Duodenal mucosa (tissue), 2 donors: ENCODE measurements at regions not wholly inside any gene's neighbourhood (a gene's known extent, or its start where the extent isn't known, plus 50 kb on each side); places are given as distances from the start of the nearest gene placed in this dataset.

Source experiments
- H3K27ac ChIP-seq: one replicate; pipeline ENCODE4 v1.7.0; 2013; ENCODE audit warnings: low read depth, low read length
- H3K27me3 ChIP-seq, 2 donors: one replicate each; pipeline ENCODE4 v1.7.0; 2013; ENCODE audit warnings: low read length in 2 of 2, control low read depth in 1 of 2; ENCODE audit not compliant: insufficient read depth in 2 of 2, control insufficient read depth in 1 of 2
- H3K36me3 ChIP-seq, 2 donors: one replicate each; pipeline ENCODE4 v1.7.0; 2013; ENCODE audit warnings: low read length in 2 of 2, control low read depth in 1 of 2; ENCODE audit not compliant: insufficient read depth in 2 of 2, control insufficient read depth in 1 of 2
- H3K4me1 ChIP-seq, 2 donors: one replicate each; pipeline ENCODE4 v1.7.0; 2013; ENCODE audit warnings: low read length in 2 of 2, control low read depth in 1 of 2; ENCODE audit not compliant: insufficient read depth in 2 of 2, control insufficient read depth in 1 of 2
- H3K4me3 ChIP-seq, 2 donors: one replicate each; pipeline ENCODE4 v1.7.0; 2013; ENCODE audit warnings: low read length in 2 of 2, low read depth in 1 of 2
- H3K9ac ChIP-seq, 2 donors: one replicate each; pipeline ENCODE4 v1.7.0; 2013; ENCODE audit warnings: low read length in 2 of 2, low read depth in 1 of 2
- H3K9me3 ChIP-seq, 2 donors: one replicate each; pipeline ENCODE4 v1.7.0; 2013; ENCODE audit warnings: low read length in 2 of 2, control low read depth in 1 of 2; ENCODE audit not compliant: control insufficient read depth in 1 of 2

DNA sequence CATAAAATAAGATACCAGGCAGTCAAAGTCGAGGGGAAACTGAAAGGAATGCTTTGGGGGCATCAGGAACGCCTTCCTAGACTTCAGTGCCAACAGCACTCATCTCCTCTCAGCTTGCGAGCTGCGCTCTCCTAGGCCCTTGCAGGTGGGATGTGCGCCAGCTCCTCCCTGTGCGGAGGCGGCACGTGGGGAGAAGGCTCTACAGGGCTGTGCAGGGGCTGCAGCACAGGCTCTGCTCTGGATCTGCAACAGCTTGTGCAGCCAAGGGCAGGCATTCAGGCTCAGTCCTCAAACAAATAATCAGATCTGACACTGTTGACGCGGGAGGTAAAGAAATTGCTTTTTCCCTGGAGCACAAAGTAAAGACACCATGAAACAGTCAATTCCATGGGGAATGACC is 144.8 kb downstream of the TTLL2 start:
- H3K4me3 ChIP-seq: no peak overlapping the region
- no peak overlapping the region for H3K9ac ChIP-seq
- no peaks in the 10 kb centered on the region for H3K9me3 ChIP-seq
- no peak overlapping the region for H3K27ac ChIP-seq
- H3K27me3 ChIP-seq: no peaks in the 10 kb centered on the region
- H3K4me1 ChIP-seq: no peaks in the 10 kb centered on the region
- no peaks in the 10 kb centered on the region for H3K36me3 ChIP-seq

GRCh38 chr6:167470101-167470835 is 145.4 kb downstream of the TTLL2 start:
- no peaks in the 10 kb centered on the region for H3K36me3 ChIP-seq
- H3K9me3 ChIP-seq: no peaks in the 10 kb centered on the region

DNA sequence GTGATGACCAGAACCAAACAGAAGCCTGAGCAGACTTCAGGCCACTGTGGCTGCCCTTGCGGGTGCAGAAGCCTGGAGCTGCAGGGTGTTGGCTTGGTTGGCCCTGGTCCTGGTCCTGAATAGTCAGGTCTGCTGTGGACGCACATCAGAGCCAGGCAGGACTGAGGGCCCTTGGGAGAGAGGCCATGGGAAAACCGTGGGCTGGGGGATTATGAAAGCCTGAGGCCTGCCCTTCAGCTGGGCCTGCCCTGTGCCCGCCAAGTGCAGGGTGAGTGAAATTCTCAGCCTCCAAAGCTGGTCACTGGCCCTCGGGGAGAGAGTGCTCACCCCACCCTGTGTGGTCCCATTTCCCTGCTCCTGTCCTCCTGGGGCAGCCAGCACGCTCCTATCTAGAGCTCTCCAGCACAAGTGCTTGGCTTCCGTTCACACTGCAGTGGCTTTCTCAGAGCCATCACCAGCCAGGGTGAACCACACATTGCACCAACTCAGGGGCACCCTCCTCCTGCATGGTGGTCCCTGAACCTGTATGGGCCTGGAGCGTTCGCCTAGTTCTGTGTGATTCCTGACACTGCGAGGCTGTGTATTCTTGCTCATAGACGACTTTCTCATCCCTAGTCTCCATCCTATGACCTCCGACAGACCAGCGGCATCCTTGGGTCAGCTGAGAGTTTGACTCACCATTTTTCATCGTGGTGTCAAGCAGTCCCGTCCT is 146.1 kb downstream of the TTLL2 start:
- no peaks in the 10 kb centered on the region for H3K27me3 ChIP-seq
- no peak overlapping the region for H3K4me3 ChIP-seq
- no peak overlapping the region for H3K27ac ChIP-seq
- no peaks in the 10 kb centered on the region for H3K4me1 ChIP-seq
- no peak overlapping the region for H3K9ac ChIP-seq
- H3K9me3 ChIP-seq: no peaks in the 10 kb centered on the region
- H3K36me3 ChIP-seq: no peaks in the 10 kb centered on the region

More at GRCh38 chr6:167470101-167470835, 145.4 kb downstream of the TTLL2 start:
- Histone ChIP-seq H3K4me3 (no peak overlapping the region), H3K4me1 (no peaks in the 10 kb centered on the region), H3K9ac (no peak overlapping the region), H3K27ac (no peak overlapping the region), H3K27me3 (no peaks in the 10 kb centered on the region)

- H3K9me3 ChIP-seq: no peaks in the 10 kb centered on the region
- H3K27me3 ChIP-seq: no peaks in the 10 kb centered on the region
- no peak overlapping the region for H3K4me3 ChIP-seq
- no peaks in the 10 kb centered on the region for H3K4me1 ChIP-seq
- H3K9ac ChIP-seq: no peak overlapping the region
- H3K36me3 ChIP-seq: no peaks in the 10 kb centered on the region
- H3K27ac ChIP-seq: no peak overlapping the region
These were observed 146.7 kb downstream of the TTLL2 start for GRCh38 chr6:167471548-167471930.

DNA sequence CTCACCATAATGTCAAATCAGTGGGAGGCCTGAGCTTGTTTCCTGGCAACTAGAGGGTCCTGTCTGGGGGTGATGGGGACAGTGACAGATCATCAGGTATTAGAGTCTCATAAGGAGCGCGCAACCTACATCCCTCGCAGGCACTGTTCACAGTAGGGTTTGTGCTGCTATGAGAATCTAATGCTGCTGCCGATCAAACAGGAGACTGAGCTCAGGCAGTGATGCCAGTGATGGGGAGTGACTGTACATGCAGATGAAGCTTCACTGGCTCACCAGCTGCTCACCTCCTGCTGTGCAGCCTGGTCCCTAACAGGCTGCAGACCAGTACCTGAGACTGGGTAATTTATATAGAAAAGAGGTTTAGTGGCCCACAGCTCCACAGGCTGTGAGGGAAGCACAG is 147.3 kb downstream of the TTLL2 start:
- Histone ChIP-seq H3K27ac (no peak overlapping the region), H3K4me1 (no peaks in the 10 kb centered on the region), H3K4me3 (no peak overlapping the region), H3K9me3 (no peaks in the 10 kb centered on the region), H3K9ac (no peak overlapping the region), H3K36me3 (no peaks in the 10 kb centered on the region), H3K27me3 (no peaks in the 10 kb centered on the region)

- Histone ChIP-seq H3K9me3 (no peaks in the 10 kb centered on the region), H3K27ac (no peak overlapping the region), H3K9ac (no peak overlapping the region), H3K4me1 (no peaks in the 10 kb centered on the region), H3K36me3 (no peaks in the 10 kb centered on the region), H3K4me3 (no peak overlapping the region), H3K27me3 (no peaks in the 10 kb centered on the region)
These were observed 148.0 kb downstream of the TTLL2 start for GRCh38 chr6:167472880-167473279.

DNA sequence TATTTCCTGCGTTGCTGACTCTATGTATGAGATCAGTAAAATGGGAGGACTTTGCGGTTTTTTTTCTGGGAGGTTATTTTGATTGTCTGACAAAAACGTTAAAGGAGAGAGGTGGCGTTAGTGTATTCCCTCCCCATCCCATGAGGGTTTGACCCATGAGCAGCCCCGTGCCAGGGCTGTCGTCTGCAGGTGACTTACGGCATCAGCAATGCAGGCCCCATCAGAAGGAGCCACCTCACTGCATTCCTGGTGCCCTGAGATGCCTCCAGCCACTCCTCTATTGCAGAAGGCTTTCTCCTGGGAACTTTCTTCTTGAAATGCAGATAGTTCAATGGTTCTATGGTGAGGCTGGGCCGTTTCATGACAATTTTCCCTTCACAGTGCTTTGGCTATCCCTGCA is 149.3 kb downstream of the TTLL2 start:
- Histone ChIP-seq H3K4me1 (no peaks in the 10 kb centered on the region), H3K9ac (no peak overlapping the region), H3K36me3 (no peaks in the 10 kb centered on the region), H3K27ac (no peak overlapping the region), H3K27me3 (no peaks in the 10 kb centered on the region), H3K9me3 (no peaks in the 10 kb centered on the region), H3K4me3 (no peak overlapping the region)

DNA sequence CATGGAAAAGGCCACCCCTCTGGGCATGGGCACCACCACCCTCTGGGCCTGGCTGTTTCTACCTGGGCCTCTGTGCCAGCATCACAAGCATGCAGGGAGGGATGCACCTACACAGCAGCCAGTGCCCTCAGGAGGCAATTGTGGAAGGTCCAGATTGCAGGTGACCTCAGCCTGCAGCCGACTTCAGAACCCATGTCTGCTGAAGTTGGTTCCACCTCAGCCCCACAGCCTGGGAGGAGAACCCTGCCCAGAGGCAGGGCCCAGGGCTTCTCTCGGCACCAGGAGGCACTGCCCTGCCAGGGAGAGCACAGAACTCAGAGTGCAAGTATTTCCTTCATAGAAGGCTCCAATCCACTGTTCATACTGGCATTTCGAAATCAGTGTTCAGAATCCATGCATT is 149.8 kb downstream of the TTLL2 start:
- Histone ChIP-seq H3K9ac (no peak overlapping the region), H3K27me3 (no peaks in the 10 kb centered on the region), H3K4me3 (no peak overlapping the region), H3K27ac (no peak overlapping the region), H3K36me3 (no peaks in the 10 kb centered on the region), H3K9me3 (no peaks in the 10 kb centered on the region), H3K4me1 (no peaks in the 10 kb centered on the region)

GRCh38 chr6:167475947-167476346 is 151.1 kb downstream of the TTLL2 start:
- no peaks in the 10 kb centered on the region for H3K9me3 ChIP-seq
- no peaks in the 10 kb centered on the region for H3K4me1 ChIP-seq
- H3K9ac ChIP-seq: no peak overlapping the region
- no peaks in the 10 kb centered on the region for H3K27me3 ChIP-seq
- no peaks in the 10 kb centered on the region for H3K36me3 ChIP-seq
- no peak overlapping the region for H3K4me3 ChIP-seq
- no peak overlapping the region for H3K27ac ChIP-seq

- Histone ChIP-seq H3K4me3 (no peak overlapping the region), H3K27me3 (no peaks in the 10 kb centered on the region), H3K9ac (no peak overlapping the region), H3K4me1 (no peaks in the 10 kb centered on the region), H3K27ac (no peak overlapping the region), H3K36me3 (no peaks in the 10 kb centered on the region), H3K9me3 (no peaks in the 10 kb centered on the region)
These were observed 152.1 kb downstream of the TTLL2 start for GRCh38 chr6:167476844-167477595.
